ENCODE measurements at regions not wholly inside any gene's neighbourhood (a gene's known extent, or its start where the extent isn't known, plus 50 kb on each side); places are given as distances from the start of the nearest gene placed in this dataset.

GRCh38 chr14:95392841-95393240 is 73.1 kb upstream of the CLMN start:
- Histone ChIP-seq H3K27me3 (ENCODE audit: control insufficient read depth, insufficient read depth, low read length) (no peaks in the 10 kb centered on the region), H3K9ac (ENCODE audit: low read length in 3 of 3) (no peak overlapping the region), H3K4me3 (ENCODE audit: low read length in 3 of 3) (no peak overlapping the region), H3K4me1 (ENCODE audit: control insufficient read depth in 2 of 3, insufficient read depth in 2 of 3, low read depth in 1 of 3, low read length in 3 of 3) (no peaks in the 10 kb centered on the region), H3K9me3 (ENCODE audit: control insufficient read depth in 2 of 3, insufficient read depth in 1 of 3, low read length in 3 of 3) (no peaks in the 10 kb centered on the region), H3K27ac (ENCODE audit: low read depth in 2 of 2, low read length in 2 of 2) (no peak overlapping the region), H3K36me3 (ENCODE audit: control insufficient read depth in 2 of 3, insufficient read depth in 3 of 3, low read length in 3 of 3) (no peaks in the 10 kb centered on the region)
- intact Hi-C loops (cut with DNase I), result no loop called here
- DNase-seq (no peak), FAIRE-seq (no peak)
- no peak for TF ChIP-seq CTCF (IDR thresholded peaks at IDR 0.05; ENCODE audit: borderline replicate concordance, extremely low read depth, insufficient read depth)

GRCh38 chr14:95391331-95391730 is 71.6 kb upstream of the CLMN start:
- Histone ChIP-seq H3K9ac (ENCODE audit: low read length in 3 of 3) (no peak overlapping the region), H3K36me3 (ENCODE audit: control insufficient read depth in 2 of 3, insufficient read depth in 3 of 3, low read length in 3 of 3) (no peaks in the 10 kb centered on the region), H3K27ac (ENCODE audit: low read depth in 2 of 2, low read length in 2 of 2) (no peak overlapping the region), H3K4me3 (ENCODE audit: low read length in 3 of 3) (no peak overlapping the region), H3K9me3 (ENCODE audit: control insufficient read depth in 2 of 3, insufficient read depth in 1 of 3, low read length in 3 of 3) (no peaks in the 10 kb centered on the region), H3K4me1 (ENCODE audit: control insufficient read depth in 2 of 3, insufficient read depth in 2 of 3, low read depth in 1 of 3, low read length in 3 of 3) (no peaks in the 10 kb centered on the region), H3K27me3 (ENCODE audit: control insufficient read depth, insufficient read depth, low read length) (no peaks in the 10 kb centered on the region)
- DNase-seq (no peak), FAIRE-seq (no peak)
- no peak for TF ChIP-seq CTCF (IDR thresholded peaks at IDR 0.05; ENCODE audit: borderline replicate concordance, extremely low read depth, insufficient read depth)
- intact Hi-C loops (cut with DNase I), result no loop called here

GRCh38 chr14:95389471-95390011 is 69.8 kb upstream of the CLMN start:
- Histone ChIP-seq H3K27ac (ENCODE audit: low read depth in 2 of 2, low read length in 2 of 2) (peak overlapping the region; percentile 29 to 76), H3K36me3 (ENCODE audit: control insufficient read depth in 2 of 3, insufficient read depth in 3 of 3, low read length in 3 of 3) (no peaks in the 10 kb centered on the region), H3K9me3 (ENCODE audit: control insufficient read depth in 2 of 3, insufficient read depth in 1 of 3, low read length in 3 of 3) (no peaks in the 10 kb centered on the region), H3K27me3 (ENCODE audit: control insufficient read depth, insufficient read depth, low read length) (no peaks in the 10 kb centered on the region), H3K4me1 (ENCODE audit: control insufficient read depth in 2 of 3, insufficient read depth in 2 of 3, low read depth in 1 of 3, low read length in 3 of 3) (no peaks in the 10 kb centered on the region), H3K4me3 (ENCODE audit: low read length in 3 of 3) (no peak overlapping the region), H3K9ac (ENCODE audit: low read length in 3 of 3) (no peak overlapping the region)
- intact Hi-C loops (cut with DNase I), result no loop called here
- DNase-seq (peak in 1 of 5 donors; percentile 94), FAIRE-seq (no peak)
- no peak for TF ChIP-seq CTCF (IDR thresholded peaks at IDR 0.05; ENCODE audit: borderline replicate concordance, extremely low read depth, insufficient read depth)

DNA sequence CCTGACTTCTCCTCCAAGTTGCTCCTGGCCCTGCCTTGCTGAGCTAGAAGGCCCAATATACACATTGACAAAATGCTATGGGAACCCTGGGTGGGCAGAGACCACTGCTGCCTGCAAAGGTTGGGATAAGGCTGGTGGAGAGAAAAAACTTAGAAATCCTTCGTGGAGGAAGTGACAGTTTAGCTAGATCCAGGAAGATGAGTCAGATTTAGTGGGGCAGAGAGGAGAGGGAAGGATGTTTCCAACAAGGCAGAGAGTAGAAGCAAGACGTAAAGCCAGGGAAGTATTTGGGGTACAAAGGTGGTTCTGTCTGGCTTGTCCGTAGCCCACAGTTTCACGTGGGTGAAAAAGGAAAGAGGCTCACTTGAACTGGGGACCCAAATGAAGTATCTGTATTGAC is 69.0 kb upstream of the CLMN start:
- no peak overlapping the region for H3K9ac ChIP-seq (ENCODE audit: low read length in 3 of 3)
- DNase-seq (no peak), FAIRE-seq (no peak)
- H3K4me3 ChIP-seq (ENCODE audit: low read length in 3 of 3), result no peak overlapping the region
- intact Hi-C loops (cut with DNase I), result no loop called here
- no peaks in the 10 kb centered on the region for H3K4me1 ChIP-seq (ENCODE audit: control insufficient read depth in 2 of 3, insufficient read depth in 2 of 3, low read depth in 1 of 3, low read length in 3 of 3)
- H3K27me3 ChIP-seq (ENCODE audit: control insufficient read depth, insufficient read depth, low read length), result no peaks in the 10 kb centered on the region
- no peak for TF ChIP-seq CTCF (IDR thresholded peaks at IDR 0.05; ENCODE audit: borderline replicate concordance, extremely low read depth, insufficient read depth)
- H3K27ac ChIP-seq (ENCODE audit: low read depth in 2 of 2, low read length in 2 of 2), result no peak overlapping the region
- H3K9me3 ChIP-seq (ENCODE audit: control insufficient read depth in 2 of 3, insufficient read depth in 1 of 3, low read length in 3 of 3), result no peaks in the 10 kb centered on the region
- H3K36me3 ChIP-seq (ENCODE audit: control insufficient read depth in 2 of 3, insufficient read depth in 3 of 3, low read length in 3 of 3), result no peaks in the 10 kb centered on the region

Measured in kidney (tissue), 13 donors.